HCT116 (cell line): ENCODE measurements at regions not wholly inside any gene's neighbourhood (a gene's known extent, or its start where the extent isn't known, plus 50 kb on each side); places are given as distances from the start of the nearest gene placed in this dataset.

Source experiments
- ATAC-seq: fragments of 200-7000 bp; cut with Tn5 transposase; 2 replicates; pipeline ENCODE4 v1.9.1; 2020; ENCODE audit warnings: mild to moderate bottlenecking, moderate library complexity
- BruUV-seq: library from RNA; stranded (reverse); fragments of 400-500 nt; replicated peaks from 2 replicates; lab custom pipeline; 2021; lab: Mats Ljungman, UMichigan
- CTCF ChIA-PET: fragments of 300-600 bp; sonication (Branson Sonifier 250); formaldehyde crosslinking; loops from one replicate; lab custom pipeline; 2021; ENCODE audit warnings: antibody characterized with exemption; lab: Charles Lee
- POLR2A ChIA-PET: fragments of 300-600, 350-600 bp; sonication (Branson Sonifier 250); formaldehyde crosslinking; loops from one replicate; lab custom pipeline; 2021; ENCODE audit warnings: antibody characterized with exemption; lab: Charles Lee
- RAD21 ChIA-PET, 2 experiments: fragments of 300-600 bp; sonication (Branson Sonifier 250); formaldehyde crosslinking; loops; one replicate each; lab custom pipeline; 2023; ENCODE audit warnings: low total read pairs in 2 of 2; ENCODE audit not compliant: uncharacterized antibody in 2 of 2, unreplicated experiment in 2 of 2, low non-redundant PET in 1 of 2; lab: Charles Lee
- DNase-seq: peaks from one replicate; pipeline ENCODE4 v3.0.0-alpha.2; 2010; ENCODE audit warnings: low read depth, low spot score
- H2AFZ ChIP-seq: fragments of 200-600 bp; shearing (Covaris generic), sonication (generic); 2 replicates; pipeline ENCODE4 v1.6.1; 2017; ENCODE audit warnings: low read depth, mixed run types, mixed read lengths, antibody characterized with exemption, low read length; ENCODE audit not compliant: poor library complexity, severe bottlenecking
- H3K27ac ChIP-seq: 2 replicates; pipeline ENCODE4 v1.5.1; 2012; ENCODE audit warnings: low read depth, low read length
- H3K27me3 ChIP-seq: fragments of 200-600 bp; sonication (generic); 2 replicates; pipeline ENCODE4 v1.6.1; 2016; ENCODE audit warnings: mixed run types, low read length, mixed read lengths; ENCODE audit not compliant: insufficient read depth
- H3K36me3 ChIP-seq, 2 experiments: fragments of 200-500 bp in 1 of 2; fragments of 200-600 bp in 1 of 2; sonication (Bioruptor generic) in 1 of 2; sonication (generic) in 1 of 2; 2 replicates each; pipeline versions ENCODE4 v1.5.1 to v1.6.1; 2014 to 2016; ENCODE audit warnings: low read length in 2 of 2, inconsistent platforms in 1 of 2, mixed read lengths in 1 of 2, mixed run types in 1 of 2; ENCODE audit not compliant: insufficient read depth in 2 of 2, control insufficient read depth in 1 of 2
- H3K4me1 ChIP-seq, 2 experiments: fragments of 200-600 bp in 1 of 2; sonication (generic) in 1 of 2; 2 replicates each; pipeline versions ENCODE4 v1.5.1 to v1.6.1; 2012 to 2017; ENCODE audit warnings: low read length in 2 of 2, inconsistent platforms in 1 of 2, mild to moderate bottlenecking in 1 of 2, mixed read lengths in 1 of 2, mixed run types in 1 of 2, moderate library complexity in 1 of 2; ENCODE audit not compliant: insufficient read depth in 2 of 2, control insufficient read depth in 1 of 2
- H3K4me2 ChIP-seq: fragments of 200-600 bp; sonication (generic); 2 replicates; pipeline ENCODE4 v1.6.1; 2017; ENCODE audit warnings: mixed run types, low read length, mixed read lengths
- H3K4me3 ChIP-seq, 2 experiments: fragments of 200-600 bp in 1 of 2; sonication (generic) in 1 of 2; replicated peaks in 1 of 2; 2 replicates each; pipeline ENCODE4 v1.5.1; 2011 to 2016; ENCODE audit warnings: low read length in 2 of 2, control low read depth in 1 of 2, low read depth in 1 of 2, mild to moderate bottlenecking in 1 of 2, mixed read lengths in 1 of 2, mixed run types in 1 of 2
- H3K79me2 ChIP-seq: fragments of 200-600 bp; sonication (generic); 2 replicates; pipeline ENCODE4 v1.6.1; 2017; ENCODE audit warnings: mild to moderate bottlenecking, mixed run types, low read length, moderate library complexity, mixed read lengths; ENCODE audit not compliant: insufficient read depth
- H3K9ac ChIP-seq: fragments of 200-600 bp; sonication (generic); 2 replicates; pipeline ENCODE4 v1.6.1; 2016; ENCODE audit warnings: low read length, mixed read lengths
- H3K9me2 ChIP-seq: fragments of 200-600 bp; sonication (generic), shearing (Covaris generic); 2 replicates; pipeline ENCODE4 v1.6.1; 2017; ENCODE audit warnings: mixed run types, mild to moderate bottlenecking, moderate library complexity; ENCODE audit not compliant: insufficient read depth
- H3K9me3 ChIP-seq, 2 experiments: fragments of 200-500 bp in 1 of 2; fragments of 200-600 bp in 1 of 2; sonication (Bioruptor generic) in 1 of 2; sonication (generic) in 1 of 2; 2 replicates each; pipeline ENCODE4 v1.6.1; 2014 to 2017; ENCODE audit warnings: low read length in 2 of 2, mixed read lengths in 2 of 2, inconsistent platforms in 1 of 2, low read depth in 1 of 2, mild to moderate bottlenecking in 1 of 2, mixed run types in 1 of 2, moderate library complexity in 1 of 2; ENCODE audit not compliant: control insufficient read depth in 1 of 2, insufficient read depth in 1 of 2
- H4K20me1 ChIP-seq: fragments of 200-600 bp; sonication (generic), shearing (Covaris generic); 2 replicates; pipeline ENCODE4 v1.6.1; 2017; ENCODE audit warnings: mixed run types, mild to moderate bottlenecking, moderate library complexity; ENCODE audit not compliant: insufficient read depth
- ATF3 ChIP-seq: IDR thresholded peaks from 2 replicates; pipeline ENCODE4 v1.6.1; 2012
- CBX3 ChIP-seq: IDR thresholded peaks from 2 replicates; pipeline ENCODE4 v1.6.1; 2012; ENCODE audit warnings: low read depth
- ELF1 ChIP-seq: IDR thresholded peaks from 2 replicates; pipeline ENCODE4 v1.6.1; 2012; ENCODE audit warnings: low read depth, borderline replicate concordance
- EZH2 ChIP-seq: fragments of 200-600 bp; sonication (generic); IDR thresholded peaks from 2 replicates; pipeline ENCODE4 v1.6.1; 2017; ENCODE audit warnings: antibody characterized with exemption, mixed run types
- FOSL1 ChIP-seq: IDR thresholded peaks from 2 replicates; pipeline ENCODE4 v1.6.1; 2012; ENCODE audit warnings: low read depth
- MAX ChIP-seq: IDR thresholded peaks from 2 replicates; pipeline ENCODE4 v1.6.1; 2012
- POLR2AphosphoS5 ChIP-seq: IDR thresholded peaks from 2 replicates; pipeline ENCODE4 v1.6.1; 2011; ENCODE audit warnings: mild to moderate bottlenecking, low read depth, low read length, moderate library complexity
- RAD21 ChIP-seq: IDR thresholded peaks from 2 replicates; pipeline ENCODE4 v1.6.1; 2012; ENCODE audit warnings: low read depth, mild to moderate bottlenecking
- REST ChIP-seq: IDR thresholded peaks from 2 replicates; pipeline ENCODE4 v1.6.1; 2012; ENCODE audit warnings: low read depth
- SIN3A ChIP-seq: IDR thresholded peaks from 2 replicates; pipeline ENCODE4 v1.6.1; 2012; ENCODE audit warnings: low read depth
- SP1 ChIP-seq: IDR thresholded peaks from 2 replicates; pipeline ENCODE4 v1.6.1; 2012; ENCODE audit warnings: low read depth
- SRF ChIP-seq: IDR thresholded peaks from 2 replicates; pipeline ENCODE4 v1.6.1; 2012; ENCODE audit warnings: low read depth
- TCF7L2 ChIP-seq: IDR thresholded peaks from 2 replicates; pipeline ENCODE4 v1.7.0; 2011; ENCODE audit warnings: borderline replicate concordance, inconsistent platforms; ENCODE audit not compliant: insufficient read depth, insufficient read length; ENCODE audit errors: extremely low read depth
- YY1 ChIP-seq: IDR thresholded peaks from 2 replicates; pipeline ENCODE4 v1.6.1; 2011; ENCODE audit warnings: low read length, low read depth, moderate library complexity, mild to moderate bottlenecking; ENCODE audit not compliant: insufficient replicate concordance; ENCODE audit errors: extremely low read depth
- ZFX ChIP-seq: fragments of 450-650 bp; IDR thresholded peaks from 2 replicates; pipeline ENCODE4 v1.6.1; 2017
- intact Hi-C: fragments of 100-400 bp; cut with micrococcal nuclease; formaldehyde crosslinking; loops from 2 replicates; pipeline ENCODE4 v1.10.0; 2022
- TF ChIP-seq, protein P1 (sequence below), 3 experiments: fragments of 200-600 bp in 1 of 3; sonication (generic) in 1 of 3; IDR thresholded peaks in 2 of 3; conservative IDR thresholded peaks in 1 of 3; 2 replicates each; pipeline ENCODE4 v1.5.1; 2012 to 2017; ENCODE audit warnings: low read depth in 2 of 3, low read length in 2 of 3, antibody characterized with exemption in 1 of 3, borderline replicate concordance in 1 of 3, control low read depth in 1 of 3, mild to moderate bottlenecking in 1 of 3, mixed read lengths in 1 of 3, mixed run types in 1 of 3, moderate library complexity in 1 of 3; ENCODE audit not compliant: insufficient read depth in 1 of 3

DNA sequence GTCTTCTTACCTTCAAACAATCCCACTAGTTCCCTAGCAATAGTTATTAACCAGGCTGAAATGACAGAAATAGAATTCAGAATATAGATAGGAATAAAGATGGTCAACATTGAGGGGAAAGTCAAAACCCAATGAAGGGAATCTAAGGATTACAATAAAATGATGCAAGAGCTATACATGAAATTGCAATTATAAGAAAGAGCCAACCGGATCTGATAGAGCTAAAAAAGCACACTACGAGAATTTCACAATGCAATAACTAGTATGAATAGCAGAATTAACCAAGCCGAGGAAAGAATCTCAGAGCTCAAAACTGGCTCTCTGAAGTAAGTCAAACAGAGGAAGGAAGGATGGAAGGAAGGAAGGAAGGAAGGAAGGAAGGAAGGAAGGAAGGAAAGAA lies 288.7 kb upstream of the KCND2 start (continued):
- TF ChIP-seq REST (no peak), POLR2AphosphoS5 (no peak), FOSL1 (no peak), ZFX (no peak), ATF3 (no peak), TCF7L2 (no peak), SP1 (no peak)

DNA sequence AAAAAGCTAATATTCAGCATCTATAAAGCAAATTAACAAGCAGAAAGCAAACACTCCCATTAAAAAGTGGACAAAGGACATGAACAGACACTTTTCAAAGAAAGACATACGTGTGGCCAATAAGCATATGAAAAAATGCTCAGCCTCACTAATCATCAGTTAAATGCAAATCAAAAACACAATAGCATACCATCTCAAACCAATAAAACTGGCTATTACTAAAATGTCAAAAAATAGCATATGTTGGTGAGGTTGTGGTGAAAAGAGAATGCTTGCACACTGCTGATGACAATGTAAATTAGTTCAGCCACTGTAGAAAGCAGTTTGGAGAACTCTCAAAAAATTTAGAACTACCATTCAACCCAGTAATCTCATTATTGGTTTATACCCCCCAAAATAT lies 284.6 kb upstream of the KCND2 start:
- Histone ChIP-seq H3K36me3 (no peaks in the 10 kb centered on the region), H4K20me1 (no peaks in the 10 kb centered on the region), H3K4me1 (no peaks in the 10 kb centered on the region), H3K4me3 (no peak overlapping the region), H3K9me2 (0 out of 2 replicates have a peak, but pooled peaks cover 4% of the 10 kb centered on the region), H3K27ac (no peak overlapping the region), H3K9me3 (no peaks in the 10 kb centered on the region), H3K79me2 (no peaks in the 10 kb centered on the region), H3K27me3 (no peaks in the 10 kb centered on the region), H3K4me2 (no peak overlapping the region), H2AFZ (no peak overlapping the region), H3K9ac (no peak overlapping the region)
- no TSS peak for BruUV-seq
- no peak for ATAC-seq
- ChIA-PET RAD21 (no interaction called here), POLR2A (no interaction called here), CTCF (no interaction called here)
- intact Hi-C loops, result no loop called here
- no peak for DNase-seq
- TF ChIP-seq, protein P1, sequence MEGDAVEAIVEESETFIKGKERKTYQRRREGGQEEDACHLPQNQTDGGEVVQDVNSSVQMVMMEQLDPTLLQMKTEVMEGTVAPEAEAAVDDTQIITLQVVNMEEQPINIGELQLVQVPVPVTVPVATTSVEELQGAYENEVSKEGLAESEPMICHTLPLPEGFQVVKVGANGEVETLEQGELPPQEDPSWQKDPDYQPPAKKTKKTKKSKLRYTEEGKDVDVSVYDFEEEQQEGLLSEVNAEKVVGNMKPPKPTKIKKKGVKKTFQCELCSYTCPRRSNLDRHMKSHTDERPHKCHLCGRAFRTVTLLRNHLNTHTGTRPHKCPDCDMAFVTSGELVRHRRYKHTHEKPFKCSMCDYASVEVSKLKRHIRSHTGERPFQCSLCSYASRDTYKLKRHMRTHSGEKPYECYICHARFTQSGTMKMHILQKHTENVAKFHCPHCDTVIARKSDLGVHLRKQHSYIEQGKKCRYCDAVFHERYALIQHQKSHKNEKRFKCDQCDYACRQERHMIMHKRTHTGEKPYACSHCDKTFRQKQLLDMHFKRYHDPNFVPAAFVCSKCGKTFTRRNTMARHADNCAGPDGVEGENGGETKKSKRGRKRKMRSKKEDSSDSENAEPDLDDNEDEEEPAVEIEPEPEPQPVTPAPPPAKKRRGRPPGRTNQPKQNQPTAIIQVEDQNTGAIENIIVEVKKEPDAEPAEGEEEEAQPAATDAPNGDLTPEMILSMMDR (IDR thresholded peaks at IDR 0.05 in 2 of 3, conservative IDR thresholded peaks at IDR 0.05 in 1 of 3; ENCODE audit: borderline replicate concordance in 1 of 3, insufficient read depth in 1 of 3, low read depth in 2 of 3, low read length in 2 of 3), result no peak
- no peak for TF ChIP-seq FOSL1
- TF ChIP-seq YY1, result no peak
- no peak for TF ChIP-seq RAD21
- no peak for TF ChIP-seq REST
- TF ChIP-seq ELF1, result no peak
- no peak for TF ChIP-seq SRF
- TF ChIP-seq ZFX, result no peak
- no peak for TF ChIP-seq EZH2
- no peak for TF ChIP-seq SIN3A
- TF ChIP-seq POLR2AphosphoS5, result no peak
- no peak for TF ChIP-seq MAX
- TF ChIP-seq CBX3, result no peak
